HCT116 (cell line): ENCODE measurements at regions not wholly inside any gene's neighbourhood (a gene's known extent, or its start where the extent isn't known, plus 50 kb on each side); places are given as distances from the start of the nearest gene placed in this dataset.

Source experiments
- ATAC-seq: fragments of 200-7000 bp; cut with Tn5 transposase; 2 replicates; pipeline ENCODE4 v1.9.1; 2020; ENCODE audit warnings: mild to moderate bottlenecking, moderate library complexity
- BruUV-seq: library from RNA; stranded (reverse); fragments of 400-500 nt; replicated peaks from 2 replicates; lab custom pipeline; 2021; lab: Mats Ljungman, UMichigan
- CTCF ChIA-PET: fragments of 300-600 bp; sonication (Branson Sonifier 250); formaldehyde crosslinking; loops from one replicate; lab custom pipeline; 2021; ENCODE audit warnings: antibody characterized with exemption; lab: Charles Lee
- POLR2A ChIA-PET: fragments of 300-600, 350-600 bp; sonication (Branson Sonifier 250); formaldehyde crosslinking; loops from one replicate; lab custom pipeline; 2021; ENCODE audit warnings: antibody characterized with exemption; lab: Charles Lee
- RAD21 ChIA-PET, 2 experiments: fragments of 300-600 bp; sonication (Branson Sonifier 250); formaldehyde crosslinking; loops; one replicate each; lab custom pipeline; 2023; ENCODE audit warnings: low total read pairs in 2 of 2; ENCODE audit not compliant: uncharacterized antibody in 2 of 2, unreplicated experiment in 2 of 2, low non-redundant PET in 1 of 2; lab: Charles Lee
- DNase-seq: peaks from one replicate; pipeline ENCODE4 v3.0.0-alpha.2; 2010; ENCODE audit warnings: low read depth, low spot score
- H2AFZ ChIP-seq: fragments of 200-600 bp; shearing (Covaris generic), sonication (generic); 2 replicates; pipeline ENCODE4 v1.6.1; 2017; ENCODE audit warnings: low read depth, mixed run types, mixed read lengths, antibody characterized with exemption, low read length; ENCODE audit not compliant: poor library complexity, severe bottlenecking
- H3K27ac ChIP-seq: 2 replicates; pipeline ENCODE4 v1.5.1; 2012; ENCODE audit warnings: low read depth, low read length
- H3K27me3 ChIP-seq: fragments of 200-600 bp; sonication (generic); 2 replicates; pipeline ENCODE4 v1.6.1; 2016; ENCODE audit warnings: mixed run types, low read length, mixed read lengths; ENCODE audit not compliant: insufficient read depth
- H3K36me3 ChIP-seq, 2 experiments: fragments of 200-500 bp in 1 of 2; fragments of 200-600 bp in 1 of 2; sonication (Bioruptor generic) in 1 of 2; sonication (generic) in 1 of 2; 2 replicates each; pipeline versions ENCODE4 v1.5.1 to v1.6.1; 2014 to 2016; ENCODE audit warnings: low read length in 2 of 2, inconsistent platforms in 1 of 2, mixed read lengths in 1 of 2, mixed run types in 1 of 2; ENCODE audit not compliant: insufficient read depth in 2 of 2, control insufficient read depth in 1 of 2
- H3K4me1 ChIP-seq, 2 experiments: fragments of 200-600 bp in 1 of 2; sonication (generic) in 1 of 2; 2 replicates each; pipeline versions ENCODE4 v1.5.1 to v1.6.1; 2012 to 2017; ENCODE audit warnings: low read length in 2 of 2, inconsistent platforms in 1 of 2, mild to moderate bottlenecking in 1 of 2, mixed read lengths in 1 of 2, mixed run types in 1 of 2, moderate library complexity in 1 of 2; ENCODE audit not compliant: insufficient read depth in 2 of 2, control insufficient read depth in 1 of 2
- H3K4me2 ChIP-seq: fragments of 200-600 bp; sonication (generic); 2 replicates; pipeline ENCODE4 v1.6.1; 2017; ENCODE audit warnings: mixed run types, low read length, mixed read lengths
- H3K4me3 ChIP-seq, 2 experiments: fragments of 200-600 bp in 1 of 2; sonication (generic) in 1 of 2; replicated peaks in 1 of 2; 2 replicates each; pipeline ENCODE4 v1.5.1; 2011 to 2016; ENCODE audit warnings: low read length in 2 of 2, control low read depth in 1 of 2, low read depth in 1 of 2, mild to moderate bottlenecking in 1 of 2, mixed read lengths in 1 of 2, mixed run types in 1 of 2
- H3K79me2 ChIP-seq: fragments of 200-600 bp; sonication (generic); 2 replicates; pipeline ENCODE4 v1.6.1; 2017; ENCODE audit warnings: mild to moderate bottlenecking, mixed run types, low read length, moderate library complexity, mixed read lengths; ENCODE audit not compliant: insufficient read depth
- H3K9ac ChIP-seq: fragments of 200-600 bp; sonication (generic); 2 replicates; pipeline ENCODE4 v1.6.1; 2016; ENCODE audit warnings: low read length, mixed read lengths
- H3K9me2 ChIP-seq: fragments of 200-600 bp; sonication (generic), shearing (Covaris generic); 2 replicates; pipeline ENCODE4 v1.6.1; 2017; ENCODE audit warnings: mixed run types, mild to moderate bottlenecking, moderate library complexity; ENCODE audit not compliant: insufficient read depth
- H3K9me3 ChIP-seq, 2 experiments: fragments of 200-500 bp in 1 of 2; fragments of 200-600 bp in 1 of 2; sonication (Bioruptor generic) in 1 of 2; sonication (generic) in 1 of 2; 2 replicates each; pipeline ENCODE4 v1.6.1; 2014 to 2017; ENCODE audit warnings: low read length in 2 of 2, mixed read lengths in 2 of 2, inconsistent platforms in 1 of 2, low read depth in 1 of 2, mild to moderate bottlenecking in 1 of 2, mixed run types in 1 of 2, moderate library complexity in 1 of 2; ENCODE audit not compliant: control insufficient read depth in 1 of 2, insufficient read depth in 1 of 2
- H4K20me1 ChIP-seq: fragments of 200-600 bp; sonication (generic), shearing (Covaris generic); 2 replicates; pipeline ENCODE4 v1.6.1; 2017; ENCODE audit warnings: mixed run types, mild to moderate bottlenecking, moderate library complexity; ENCODE audit not compliant: insufficient read depth
- ATF3 ChIP-seq: IDR thresholded peaks from 2 replicates; pipeline ENCODE4 v1.6.1; 2012
- CEBPB ChIP-seq: IDR thresholded peaks from 2 replicates; pipeline ENCODE4 v1.6.1; 2012; ENCODE audit warnings: low read depth
- EGR1 ChIP-seq: IDR thresholded peaks from 2 replicates; pipeline ENCODE4 v1.6.1; 2012; ENCODE audit warnings: low read depth
- ELF1 ChIP-seq: IDR thresholded peaks from 2 replicates; pipeline ENCODE4 v1.6.1; 2012; ENCODE audit warnings: low read depth, borderline replicate concordance
- EZH2 ChIP-seq: fragments of 200-600 bp; sonication (generic); IDR thresholded peaks from 2 replicates; pipeline ENCODE4 v1.6.1; 2017; ENCODE audit warnings: antibody characterized with exemption, mixed run types
- EZH2phosphoT487 ChIP-seq: fragments of 200-600 bp; IDR thresholded peaks from 2 replicates; pipeline ENCODE4 v1.6.1; 2018; ENCODE audit warnings: antibody characterized with exemption, borderline replicate concordance
- FOSL1 ChIP-seq: IDR thresholded peaks from 2 replicates; pipeline ENCODE4 v1.6.1; 2012; ENCODE audit warnings: low read depth
- POLR2A ChIP-seq: IDR thresholded peaks from 2 replicates; pipeline ENCODE4 v1.7.0; 2011; ENCODE audit warnings: borderline replicate concordance; ENCODE audit not compliant: insufficient read depth, insufficient read length; ENCODE audit errors: extremely low read depth
- POLR2AphosphoS5 ChIP-seq: IDR thresholded peaks from 2 replicates; pipeline ENCODE4 v1.6.1; 2011; ENCODE audit warnings: mild to moderate bottlenecking, low read depth, low read length, moderate library complexity
- SP1 ChIP-seq: IDR thresholded peaks from 2 replicates; pipeline ENCODE4 v1.6.1; 2012; ENCODE audit warnings: low read depth
- ZBTB33 ChIP-seq: IDR thresholded peaks from 2 replicates; pipeline ENCODE4 v1.6.1; 2011; ENCODE audit warnings: mild to moderate bottlenecking, low read length, moderate library complexity; ENCODE audit not compliant: insufficient replicate concordance; ENCODE audit errors: extremely low read depth
- ZNF274 ChIP-seq: fragments of 200-500 bp; sonication (Bioruptor generic); IDR thresholded peaks from 2 replicates; pipeline ENCODE4 v1.6.1; 2014; ENCODE audit warnings: mild to moderate bottlenecking, low read depth, low read length, inconsistent platforms
- intact Hi-C: fragments of 100-400 bp; cut with micrococcal nuclease; formaldehyde crosslinking; loops from 2 replicates; pipeline ENCODE4 v1.10.0; 2022
- TF ChIP-seq, protein P1 (sequence below): IDR thresholded peaks from 2 replicates; pipeline ENCODE4 v1.6.1; 2012; ENCODE audit warnings: low read depth
- TF ChIP-seq, protein P2 (sequence below): IDR thresholded peaks from 2 replicates; pipeline ENCODE4 v1.6.1; 2012

DNA sequence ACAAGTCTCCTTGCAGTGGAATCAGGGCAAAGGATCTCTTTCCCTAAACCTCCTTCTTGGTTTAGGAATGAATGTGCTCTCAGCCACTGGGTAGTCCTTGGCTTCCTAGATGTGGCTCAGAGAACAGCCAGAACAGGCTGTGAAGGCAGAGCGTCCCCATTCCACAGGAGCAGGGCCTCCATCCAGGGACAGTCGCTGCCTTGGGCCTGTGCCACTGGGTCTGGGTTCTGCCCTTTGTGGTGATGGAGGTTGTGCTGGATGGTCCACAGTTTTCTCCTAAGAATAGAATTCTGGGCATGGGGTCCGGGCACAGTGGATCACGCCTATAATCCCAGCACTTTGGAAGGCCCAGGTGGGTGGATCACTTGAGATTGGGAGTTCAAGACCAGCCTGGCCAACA, 516.5 kb upstream of the RAB6C start:
- Histone ChIP-seq H3K36me3 (no peaks in the 10 kb centered on the region), H3K27me3 (peaks cover 9% of the 10 kb centered on the region; the same call in 1 of the 2 replicates), H3K27ac (no peak overlapping the region), H2AFZ (no peak overlapping the region), H3K4me3 (no peak overlapping the region), H4K20me1 (no peaks in the 10 kb centered on the region), H3K9me2 (no peaks in the 10 kb centered on the region), H3K9me3 (no peaks in the 10 kb centered on the region), H3K9ac (no peak overlapping the region), H3K79me2 (no peaks in the 10 kb centered on the region), H3K4me1 (no peaks in the 10 kb centered on the region), H3K4me2 (no peak overlapping the region)
- CTCF ChIA-PET, result no interaction called here
- no TSS peak for BruUV-seq
- TF ChIP-seq POLR2AphosphoS5 (no peak), EGR1 (no peak), EZH2 (no peak)
- TF ChIP-seq, protein P1, sequence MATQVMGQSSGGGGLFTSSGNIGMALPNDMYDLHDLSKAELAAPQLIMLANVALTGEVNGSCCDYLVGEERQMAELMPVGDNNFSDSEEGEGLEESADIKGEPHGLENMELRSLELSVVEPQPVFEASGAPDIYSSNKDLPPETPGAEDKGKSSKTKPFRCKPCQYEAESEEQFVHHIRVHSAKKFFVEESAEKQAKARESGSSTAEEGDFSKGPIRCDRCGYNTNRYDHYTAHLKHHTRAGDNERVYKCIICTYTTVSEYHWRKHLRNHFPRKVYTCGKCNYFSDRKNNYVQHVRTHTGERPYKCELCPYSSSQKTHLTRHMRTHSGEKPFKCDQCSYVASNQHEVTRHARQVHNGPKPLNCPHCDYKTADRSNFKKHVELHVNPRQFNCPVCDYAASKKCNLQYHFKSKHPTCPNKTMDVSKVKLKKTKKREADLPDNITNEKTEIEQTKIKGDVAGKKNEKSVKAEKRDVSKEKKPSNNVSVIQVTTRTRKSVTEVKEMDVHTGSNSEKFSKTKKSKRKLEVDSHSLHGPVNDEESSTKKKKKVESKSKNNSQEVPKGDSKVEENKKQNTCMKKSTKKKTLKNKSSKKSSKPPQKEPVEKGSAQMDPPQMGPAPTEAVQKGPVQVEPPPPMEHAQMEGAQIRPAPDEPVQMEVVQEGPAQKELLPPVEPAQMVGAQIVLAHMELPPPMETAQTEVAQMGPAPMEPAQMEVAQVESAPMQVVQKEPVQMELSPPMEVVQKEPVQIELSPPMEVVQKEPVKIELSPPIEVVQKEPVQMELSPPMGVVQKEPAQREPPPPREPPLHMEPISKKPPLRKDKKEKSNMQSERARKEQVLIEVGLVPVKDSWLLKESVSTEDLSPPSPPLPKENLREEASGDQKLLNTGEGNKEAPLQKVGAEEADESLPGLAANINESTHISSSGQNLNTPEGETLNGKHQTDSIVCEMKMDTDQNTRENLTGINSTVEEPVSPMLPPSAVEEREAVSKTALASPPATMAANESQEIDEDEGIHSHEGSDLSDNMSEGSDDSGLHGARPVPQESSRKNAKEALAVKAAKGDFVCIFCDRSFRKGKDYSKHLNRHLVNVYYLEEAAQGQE, result no peak
- TF ChIP-seq, protein P2, sequence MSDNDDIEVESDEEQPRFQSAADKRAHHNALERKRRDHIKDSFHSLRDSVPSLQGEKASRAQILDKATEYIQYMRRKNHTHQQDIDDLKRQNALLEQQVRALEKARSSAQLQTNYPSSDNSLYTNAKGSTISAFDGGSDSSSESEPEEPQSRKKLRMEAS, result no peak
- intact Hi-C loops, result no loop called here
- POLR2A ChIA-PET, result no interaction called here
- ATAC-seq (no peak), DNase-seq (no peak)
- RAD21 ChIA-PET, result no interaction called here

- RAD21 ChIA-PET, result no interaction called here
- no peaks in the 10 kb centered on the region for H3K9me2 ChIP-seq
- intact Hi-C loops, result no loop called here
- no peaks in the 10 kb centered on the region for H3K36me3 ChIP-seq
- peaks cover 19% of the 10 kb centered on the region for H3K27me3 ChIP-seq
- no peaks in the 10 kb centered on the region for H3K4me1 ChIP-seq
- H3K27ac ChIP-seq, result no peak overlapping the region
- no peaks in the 10 kb centered on the region for H4K20me1 ChIP-seq
- no peak overlapping the region for H3K4me2 ChIP-seq
- no peak for ATAC-seq
- no peak overlapping the region for H2AFZ ChIP-seq
- CTCF ChIA-PET, result no interaction called here
- no TSS peak for BruUV-seq
- no peak overlapping the region for H3K4me3 ChIP-seq
- no peak for DNase-seq
- H3K9me3 ChIP-seq, result no peaks in the 10 kb centered on the region
- no peaks in the 10 kb centered on the region for H3K79me2 ChIP-seq
- no peak overlapping the region for H3K9ac ChIP-seq
- POLR2A ChIA-PET, result no interaction called here
- TF ChIP-seq SP1 (no peak), EZH2phosphoT487 (no peak), POLR2A (no peak), ATF3 (no peak), EGR1 (no peak), ZBTB33 (no peak), ZNF274 (no peak), FOSL1 (no peak), ELF1 (no peak), CEBPB (no peak)
Measured at GRCh38 chr2:129464036-129464435, 515.4 kb upstream of the RAB6C start.
